Stimulated activated CD4-positive, alpha-beta T cell treated with anti-CD3 and anti-CD28 coated beads, Interleukin-15, amount 100 ng/mL, for 1 hour (primary cell): ENCODE measurements at regions not wholly inside any gene's neighbourhood (a gene's known extent, or its start where the extent isn't known, plus 50 kb on each side); places are given as distances from the start of the nearest gene placed in this dataset.

Source experiments
- DNase-seq, 2 donors: peaks; one replicate each; pipeline ENCODE4 v3.0.0-alpha.2; 2020; ENCODE audit warnings: low read depth in 1 of 2, low spot score in 1 of 2

- DNase-seq = no peak
Observed at GRCh38 chr9:18138656-18139055, 335.3 kb upstream of the ADAMTSL1 start.

DNA sequence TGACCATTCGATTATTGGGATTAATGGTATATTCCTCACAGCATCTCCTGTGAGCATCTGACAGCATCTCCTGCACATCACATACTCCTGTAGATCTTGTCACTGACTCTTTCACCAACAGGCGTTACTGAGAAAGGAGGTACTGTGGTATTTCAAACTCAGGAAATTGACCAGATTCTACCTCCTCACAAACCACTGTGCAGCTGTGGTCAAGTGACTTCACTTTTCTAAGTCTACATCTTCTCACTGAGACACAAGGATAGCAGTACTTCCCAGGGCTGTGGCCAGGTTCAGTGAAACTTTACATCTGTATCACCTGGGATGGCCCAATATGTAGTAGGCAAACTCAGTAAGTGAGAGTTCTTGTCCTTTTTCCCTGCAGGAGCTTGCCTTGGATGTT lies 332.3 kb upstream of the ADAMTSL1 start:
- no peak for DNase-seq

DNA sequence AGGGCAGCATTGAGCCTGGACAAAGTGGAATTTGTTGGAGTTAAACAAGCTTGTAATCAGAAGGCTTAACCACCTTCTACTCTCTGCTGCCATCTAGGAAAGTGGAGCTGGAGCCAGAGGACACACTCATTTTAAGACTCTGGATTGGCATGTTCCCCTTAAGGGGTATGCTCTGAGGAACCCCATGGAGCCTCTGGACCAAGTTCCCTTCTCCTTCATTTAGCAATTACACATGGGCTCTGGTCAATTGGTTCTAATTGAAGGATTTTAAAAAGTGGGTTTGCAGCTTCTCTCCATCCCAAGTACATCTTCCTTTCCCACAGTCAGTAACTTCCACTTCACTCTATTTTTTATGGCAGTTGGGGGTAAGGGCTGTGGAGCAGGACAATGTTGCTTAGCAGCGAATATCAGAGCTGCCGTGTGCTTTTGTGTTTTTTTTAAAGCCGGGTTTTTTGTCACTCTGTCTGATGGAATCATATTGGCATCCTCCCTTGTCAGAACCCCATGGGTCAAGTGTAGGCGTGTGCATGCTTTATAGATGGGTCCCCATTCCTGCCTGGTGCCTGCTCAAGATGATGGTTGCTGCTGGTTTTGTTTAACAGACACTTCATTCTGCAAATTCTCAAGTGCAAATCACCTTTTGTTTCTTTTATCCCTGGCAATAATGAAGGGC lies 330.7 kb upstream of the ADAMTSL1 start:
- DNase-seq = no peak

GRCh38 chr9:18146329-18146728 lies 327.6 kb upstream of the ADAMTSL1 start:
- no peak for DNase-seq

GRCh38 chr9:18149471-18150011 lies 324.4 kb upstream of the ADAMTSL1 start:
- DNase-seq = no peak

- no peak for DNase-seq
Observed at GRCh38 chr9:18154661-18155060, 319.3 kb upstream of the ADAMTSL1 start.

GRCh38 chr9:18159254-18159653 lies 314.7 kb upstream of the ADAMTSL1 start:
- DNase-seq = no peak

DNA sequence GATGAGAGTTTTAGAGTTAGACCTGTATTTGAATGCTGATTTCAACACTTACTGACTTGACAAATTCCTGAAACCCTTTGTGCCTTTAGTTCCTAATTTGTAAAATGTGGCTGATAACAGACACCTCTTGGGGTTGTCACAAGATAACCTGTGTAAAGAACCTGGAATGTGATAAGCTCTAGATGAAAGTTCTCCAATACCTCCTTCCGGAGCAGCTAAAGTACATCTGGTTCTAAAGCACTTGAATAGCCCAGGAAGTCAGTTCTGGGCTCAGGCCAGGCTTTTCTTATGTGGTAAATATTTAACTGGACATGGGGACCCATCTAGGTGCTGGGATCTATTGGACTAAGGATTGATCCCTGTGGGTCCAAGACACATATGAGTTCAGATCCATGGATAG lies 310.8 kb upstream of the ADAMTSL1 start:
- DNase-seq = no peak

- no peak for DNase-seq
Observed at GRCh38 chr9:18167733-18168132, 306.2 kb upstream of the ADAMTSL1 start.

DNA sequence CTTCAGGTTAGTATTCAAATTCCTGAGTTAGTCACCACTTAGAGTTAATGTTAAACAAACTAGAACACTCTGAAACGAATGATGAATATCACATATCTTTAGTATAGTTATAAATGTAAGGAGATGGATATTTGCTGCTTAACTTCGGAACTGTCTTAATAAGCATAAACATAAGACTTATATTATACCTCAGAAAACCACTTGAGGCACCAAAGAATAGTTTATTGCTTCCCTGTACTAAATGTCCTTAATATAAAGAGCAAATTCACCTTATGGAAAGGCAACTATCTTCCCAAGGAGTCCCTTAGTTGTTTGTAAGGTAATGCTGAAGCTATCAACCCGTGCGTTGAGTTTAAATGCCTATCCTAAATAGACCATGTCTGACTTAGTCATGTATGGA lies 300.0 kb upstream of the ADAMTSL1 start:
- no peak for DNase-seq

- no peak for DNase-seq
Observed at GRCh38 chr9:18182636-18183035, 291.3 kb upstream of the ADAMTSL1 start.

DNA sequence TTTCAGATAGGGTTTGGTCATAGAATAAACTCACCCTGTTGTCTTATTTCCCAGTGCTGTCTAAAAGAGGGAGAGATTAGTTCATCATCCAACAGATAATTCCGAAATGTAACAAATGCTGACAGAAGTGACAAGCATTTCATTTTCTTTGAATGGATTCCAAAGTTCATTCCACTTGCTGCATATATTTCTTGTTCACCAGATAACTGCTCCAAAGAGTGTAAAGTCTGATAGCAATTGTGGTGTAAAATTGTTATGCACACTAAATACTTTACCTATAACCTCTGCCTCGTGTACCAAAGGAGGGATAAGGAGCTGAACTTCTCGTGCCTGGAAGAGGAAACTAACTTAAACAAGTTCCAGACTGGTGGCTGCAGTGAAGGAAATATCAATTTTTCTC lies 290.0 kb upstream of the ADAMTSL1 start:
- DNase-seq = no peak

DNA sequence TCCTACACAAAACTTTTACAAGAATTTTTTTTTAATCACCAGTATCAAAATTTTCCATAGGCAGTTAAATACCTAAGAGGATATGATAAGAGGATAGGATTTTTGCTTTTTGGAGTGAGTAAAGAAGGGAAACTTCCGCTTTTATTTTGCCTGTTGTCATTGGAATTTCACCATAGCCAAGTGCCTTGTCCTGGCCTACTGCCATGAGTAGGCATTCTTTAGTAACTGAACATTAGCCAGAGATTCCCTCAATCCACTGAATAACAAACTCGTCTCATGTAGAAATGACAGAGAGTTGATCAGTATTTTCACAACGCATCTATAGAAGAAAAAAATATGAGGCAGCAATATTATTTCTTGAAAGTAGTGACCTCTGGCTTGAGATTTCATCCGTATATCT lies 289.6 kb upstream of the ADAMTSL1 start:
- DNase-seq = no peak

- no peak for DNase-seq
Observed at GRCh38 chr9:18185196-18185595, 288.8 kb upstream of the ADAMTSL1 start.

GRCh38 chr9:18188971-18189370 lies 285.0 kb upstream of the ADAMTSL1 start:
- no peak for DNase-seq

DNA sequence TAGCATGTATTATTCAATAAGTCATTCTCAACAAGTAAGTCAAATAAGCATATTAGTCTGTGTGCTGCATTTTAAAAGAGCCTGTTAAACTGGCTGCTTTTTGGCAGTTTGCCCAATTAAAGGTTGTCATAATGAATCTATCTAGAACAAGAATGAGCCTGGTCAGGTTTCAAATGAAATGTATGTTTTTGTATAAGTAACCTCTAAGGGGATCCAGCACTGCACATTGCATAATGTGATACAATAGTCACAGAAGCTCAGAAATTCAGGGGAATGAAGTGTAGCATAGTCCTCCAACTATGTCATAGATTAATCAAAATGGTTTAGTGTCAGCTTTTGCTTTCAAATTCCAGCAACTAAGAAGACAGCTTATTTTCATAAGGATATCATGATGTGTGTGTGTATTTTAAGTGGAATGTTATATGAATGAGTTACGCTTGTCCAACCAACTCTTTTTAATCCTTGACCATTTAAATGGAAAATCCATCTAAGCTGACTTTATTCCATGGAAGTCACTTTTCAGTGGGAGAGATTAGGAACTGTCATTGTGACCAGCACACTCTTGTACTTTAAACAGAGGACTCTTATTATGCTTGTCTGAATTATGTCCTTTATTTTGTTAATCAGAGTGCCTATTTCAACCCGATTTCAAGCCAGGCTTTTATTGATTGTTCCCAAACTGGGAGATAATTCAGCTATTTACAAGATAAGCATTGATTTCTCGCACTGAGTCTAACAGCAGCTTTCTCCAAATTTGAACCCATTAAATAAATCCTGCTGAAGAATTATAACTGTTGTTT lies 283.9 kb upstream of the ADAMTSL1 start:
- no peak for DNase-seq

- no peak for DNase-seq
Observed at GRCh38 chr9:18190671-18191374, 283.1 kb upstream of the ADAMTSL1 start.

DNA sequence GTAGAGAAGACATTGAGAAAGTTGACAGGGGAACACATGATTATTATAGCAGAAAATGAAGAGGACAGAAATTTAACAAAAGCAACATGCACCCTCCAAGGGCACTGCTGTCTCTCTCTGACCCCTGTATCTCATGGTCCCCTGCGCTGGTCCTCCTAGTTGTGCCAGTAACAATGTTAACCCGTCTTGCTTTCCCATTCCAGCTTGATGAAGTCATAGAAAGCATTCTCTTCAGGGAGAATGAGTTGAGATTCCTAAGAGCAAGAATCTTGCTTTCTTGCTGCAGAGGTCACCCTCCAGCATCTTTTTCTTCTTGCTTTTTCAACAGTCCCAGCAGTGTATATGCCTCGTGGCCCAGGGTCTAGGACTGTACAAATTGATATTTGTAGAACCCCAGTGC lies 279.6 kb upstream of the ADAMTSL1 start:
- DNase-seq = no peak

GRCh38 chr9:18195223-18195622 lies 278.7 kb upstream of the ADAMTSL1 start:
- no peak for DNase-seq

DNA sequence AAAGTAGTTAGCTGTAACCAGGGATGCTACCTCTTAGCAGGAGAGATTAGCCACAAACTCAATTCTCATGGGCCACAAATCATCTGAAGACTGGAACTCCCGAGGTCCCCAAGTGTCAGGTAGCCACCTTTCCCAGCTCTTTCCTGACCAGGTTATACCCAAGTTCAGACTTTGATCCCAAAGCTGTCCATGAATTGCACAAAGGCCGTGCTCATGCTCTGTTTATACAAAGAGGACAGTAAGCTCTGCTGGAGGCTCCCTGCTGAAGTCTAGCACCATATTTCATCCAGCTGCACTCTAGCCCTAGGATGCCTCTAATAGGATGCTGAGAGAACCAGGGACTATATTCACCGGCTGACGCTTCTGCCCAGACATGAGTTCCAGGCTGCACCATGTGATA lies 271.0 kb upstream of the ADAMTSL1 start:
- DNase-seq = no peak

- no peak for DNase-seq
Observed at GRCh38 chr9:18207735-18208134, 266.2 kb upstream of the ADAMTSL1 start.
